Type B pancreatic cell (in vitro differentiated cells): ENCODE measurements at regions not wholly inside any gene's neighbourhood (a gene's known extent, or its start where the extent isn't known, plus 50 kb on each side); places are given as distances from the start of the nearest gene placed in this dataset.

ENCODE experiments used
- DNase-seq: peaks from one replicate; pipeline ENCODE4 v3.0.0; 2021; ENCODE audit warnings: mixed read lengths; ENCODE audit not compliant: unreplicated experiment; ENCODE audit errors: extremely low spot score
- H3K27ac Mint-ChIP-seq: 2 replicates; pipeline ENCODE4 v1.8.0; 2021; ENCODE audit warnings: mild to moderate bottlenecking, mixed read lengths
- H3K27me3 Mint-ChIP-seq: 2 replicates; pipeline ENCODE4 v1.8.0; 2021; ENCODE audit warnings: mixed read lengths
- H3K36me3 Mint-ChIP-seq: 2 replicates; pipeline ENCODE4 v1.8.0; 2021; ENCODE audit warnings: mixed read lengths
- H3K4me1 Mint-ChIP-seq: one replicate; pipeline ENCODE4 v1.8.0; 2021; ENCODE audit warnings: mixed read lengths; ENCODE audit not compliant: unreplicated experiment
- H3K4me3 Mint-ChIP-seq: 2 replicates; pipeline ENCODE4 v1.8.0; 2021; ENCODE audit warnings: mild to moderate bottlenecking, mixed read lengths
- H3K9me3 Mint-ChIP-seq: 2 replicates; pipeline ENCODE4 v1.8.0; 2021; ENCODE audit warnings: mixed read lengths
- TF ChIP-seq, protein P1 (sequence below): fragments of 200-600 bp; sonication (generic); conservative IDR thresholded peaks from 2 replicates; pipeline ENCODE4 v1.5.0; 2021; ENCODE audit warnings: antibody characterized with exemption, mild to moderate bottlenecking

DNA sequence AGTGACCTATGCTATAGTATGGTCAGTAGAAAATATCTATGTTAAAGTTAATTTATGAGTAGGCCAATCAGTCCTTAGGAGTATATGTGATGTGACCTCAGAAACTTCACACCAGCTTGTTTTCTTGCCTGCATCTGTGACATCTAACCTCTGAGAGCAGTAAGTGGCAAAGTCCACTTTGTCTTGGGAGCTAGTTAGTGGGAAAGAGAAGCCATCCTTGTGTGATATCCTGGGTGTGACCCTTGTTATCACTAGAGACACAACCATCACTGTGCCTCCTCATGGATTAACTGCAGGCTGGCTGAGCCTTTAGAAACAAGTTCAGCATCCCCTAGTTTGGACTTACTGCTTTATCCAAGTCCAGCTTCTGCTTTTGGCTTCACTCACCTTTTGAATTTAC is 170.6 kb upstream of the STXBP6 start:
- H3K27ac Mint-ChIP-seq = no peak overlapping the region
- TF ChIP-seq, protein P1, sequence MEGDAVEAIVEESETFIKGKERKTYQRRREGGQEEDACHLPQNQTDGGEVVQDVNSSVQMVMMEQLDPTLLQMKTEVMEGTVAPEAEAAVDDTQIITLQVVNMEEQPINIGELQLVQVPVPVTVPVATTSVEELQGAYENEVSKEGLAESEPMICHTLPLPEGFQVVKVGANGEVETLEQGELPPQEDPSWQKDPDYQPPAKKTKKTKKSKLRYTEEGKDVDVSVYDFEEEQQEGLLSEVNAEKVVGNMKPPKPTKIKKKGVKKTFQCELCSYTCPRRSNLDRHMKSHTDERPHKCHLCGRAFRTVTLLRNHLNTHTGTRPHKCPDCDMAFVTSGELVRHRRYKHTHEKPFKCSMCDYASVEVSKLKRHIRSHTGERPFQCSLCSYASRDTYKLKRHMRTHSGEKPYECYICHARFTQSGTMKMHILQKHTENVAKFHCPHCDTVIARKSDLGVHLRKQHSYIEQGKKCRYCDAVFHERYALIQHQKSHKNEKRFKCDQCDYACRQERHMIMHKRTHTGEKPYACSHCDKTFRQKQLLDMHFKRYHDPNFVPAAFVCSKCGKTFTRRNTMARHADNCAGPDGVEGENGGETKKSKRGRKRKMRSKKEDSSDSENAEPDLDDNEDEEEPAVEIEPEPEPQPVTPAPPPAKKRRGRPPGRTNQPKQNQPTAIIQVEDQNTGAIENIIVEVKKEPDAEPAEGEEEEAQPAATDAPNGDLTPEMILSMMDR = no peak
- H3K4me1 Mint-ChIP-seq = no peaks in the 10 kb centered on the region
- no peaks in the 10 kb centered on the region for H3K9me3 Mint-ChIP-seq
- no peak overlapping the region for H3K4me3 Mint-ChIP-seq
- H3K36me3 Mint-ChIP-seq = no peaks in the 10 kb centered on the region
- no peak for DNase-seq
- peaks cover 7% of the 10 kb centered on the region for H3K27me3 Mint-ChIP-seq

DNA sequence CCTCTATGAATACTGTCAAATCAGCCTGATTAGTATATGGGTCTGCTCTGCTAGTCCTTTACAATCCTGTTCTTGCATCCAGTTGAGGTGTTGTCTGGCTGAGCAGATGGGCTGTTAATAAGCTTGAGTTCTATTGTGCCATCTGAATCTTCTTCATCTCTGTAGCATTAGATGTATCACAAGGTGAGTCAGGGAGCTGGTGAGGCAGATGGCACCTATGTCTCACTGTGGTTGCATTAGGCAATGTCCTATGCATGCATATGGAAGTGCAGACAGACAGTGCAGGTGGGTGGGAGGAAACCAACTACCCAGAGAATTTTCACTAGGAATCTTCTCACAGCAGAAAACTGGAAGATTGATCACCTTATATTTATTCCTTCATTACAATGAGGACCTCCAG is 165.7 kb upstream of the STXBP6 start:
- H3K27ac Mint-ChIP-seq = no peak overlapping the region
- TF ChIP-seq, protein P1 = no peak
- no peaks in the 10 kb centered on the region for H3K36me3 Mint-ChIP-seq
- H3K4me3 Mint-ChIP-seq = no peak overlapping the region
- DNase-seq = no peak
- peaks cover 3% of the 10 kb centered on the region for H3K27me3 Mint-ChIP-seq
- peaks cover 4% of the 10 kb centered on the region for H3K9me3 Mint-ChIP-seq
- H3K4me1 Mint-ChIP-seq = no peaks in the 10 kb centered on the region

DNA sequence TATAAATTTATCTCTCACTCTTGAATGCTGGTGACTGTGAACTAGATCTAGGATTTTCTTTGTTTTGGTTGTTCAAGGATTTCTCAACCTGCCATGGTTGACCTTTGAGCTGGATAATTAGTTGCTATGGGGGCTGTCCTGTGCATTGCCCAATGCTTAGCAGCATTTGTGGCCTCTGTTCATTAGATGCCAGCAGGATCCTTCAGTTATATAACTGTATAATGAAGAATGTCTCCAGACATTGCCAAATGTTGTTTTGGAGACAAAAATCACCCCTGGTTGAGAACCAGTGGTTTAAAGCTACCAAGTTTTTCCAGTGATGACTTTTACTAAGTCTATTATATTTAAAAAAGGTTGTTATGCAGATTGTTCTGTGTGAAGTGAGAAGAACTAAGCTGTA is 147.9 kb upstream of the STXBP6 start:
- no peak overlapping the region for H3K27ac Mint-ChIP-seq

DNA sequence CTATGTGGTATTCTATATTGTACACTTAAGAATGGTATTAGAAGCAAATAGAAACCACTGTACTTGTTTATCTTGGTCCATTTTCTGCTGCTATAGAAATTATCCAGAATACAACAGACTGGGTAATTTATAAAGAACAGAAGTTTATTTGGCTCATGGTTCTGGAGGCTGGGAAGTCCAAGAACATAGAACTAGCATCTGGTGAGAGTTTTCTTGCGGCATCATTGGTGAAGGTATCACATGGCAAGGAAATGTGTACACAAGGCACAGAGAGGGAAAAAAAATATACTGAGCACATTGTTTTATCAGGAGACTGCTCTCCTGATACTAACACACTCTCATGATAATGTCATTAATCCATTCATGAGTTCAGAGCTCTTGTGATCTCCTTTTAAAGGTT is 130.3 kb upstream of the STXBP6 start:
- TF ChIP-seq, protein P1 = no peak
- Mint-ChIP-seq H3K36me3 (no peaks in the 10 kb centered on the region), H3K4me1 (no peaks in the 10 kb centered on the region), H3K27ac (no peak overlapping the region), H3K9me3 (peaks cover 10% of the 10 kb centered on the region), H3K27me3 (no peaks in the 10 kb centered on the region), H3K4me3 (no peak overlapping the region)
- no peak for DNase-seq

More for the DNA sequence above, 147.9 kb upstream of the STXBP6 start:
- no peaks in the 10 kb centered on the region for H3K4me1 Mint-ChIP-seq
- H3K9me3 Mint-ChIP-seq = peaks cover 8% of the 10 kb centered on the region
- TF ChIP-seq, protein P1 = no peak
- no peaks in the 10 kb centered on the region for H3K27me3 Mint-ChIP-seq
- H3K4me3 Mint-ChIP-seq = no peak overlapping the region
- H3K36me3 Mint-ChIP-seq = no peaks in the 10 kb centered on the region
- DNase-seq = no peak

DNA sequence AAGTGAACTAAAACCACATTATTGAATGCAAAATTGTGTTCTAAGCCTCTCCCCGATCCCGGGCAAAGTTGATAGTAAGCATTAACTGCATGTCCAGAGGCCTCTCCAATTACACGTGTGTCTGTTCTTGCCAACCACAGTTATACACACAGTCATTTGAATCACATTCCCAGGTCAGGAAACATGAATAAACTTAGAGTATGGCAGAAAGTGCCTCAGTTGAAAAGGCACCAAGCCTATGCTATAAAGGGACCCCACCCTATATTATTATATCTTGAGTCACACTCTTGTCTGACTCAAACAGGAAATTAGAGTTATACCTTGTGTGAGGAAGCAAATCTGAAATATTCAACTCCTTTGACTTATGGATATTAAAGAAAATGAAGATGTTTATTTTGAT is 128.3 kb upstream of the STXBP6 start:
- no peak overlapping the region for H3K27ac Mint-ChIP-seq
- no peaks in the 10 kb centered on the region for H3K27me3 Mint-ChIP-seq
- no peak overlapping the region for H3K4me3 Mint-ChIP-seq
- TF ChIP-seq, protein P1 = no peak
- H3K9me3 Mint-ChIP-seq = peaks cover 10% of the 10 kb centered on the region
- no peak for DNase-seq
- no peaks in the 10 kb centered on the region for H3K4me1 Mint-ChIP-seq
- H3K36me3 Mint-ChIP-seq = no peaks in the 10 kb centered on the region
